Testis (tissue), 2 donors: ENCODE measurements at regions not wholly inside any gene's neighbourhood (a gene's known extent, or its start where the extent isn't known, plus 50 kb on each side); places are given as distances from the start of the nearest gene placed in this dataset.

ENCODE experiments used
- DNase-seq: peaks from one replicate; pipeline ENCODE4 v3.0.0-alpha.2; 2019
- H3K27ac ChIP-seq, 2 donors: fragments of 200-600 bp; sonication (generic); one replicate each; pipeline ENCODE4 v1.5.1; 2019
- H3K27me3 ChIP-seq: fragments of 200-600 bp; sonication (generic); one replicate; pipeline ENCODE4 v1.5.1; 2019
- H3K36me3 ChIP-seq: fragments of 200-600 bp; sonication (generic); one replicate; pipeline ENCODE4 v1.5.1; 2017; ENCODE audit warnings: low read depth; ENCODE audit errors: missing control alignments
- H3K4me1 ChIP-seq: fragments of 200-600 bp; sonication (generic); one replicate; pipeline ENCODE4 v1.5.1; 2019
- H3K4me3 ChIP-seq, 2 donors: fragments of 200-600 bp; sonication (generic); one replicate each; pipeline ENCODE4 v1.5.1; 2017 to 2019
- H3K9me3 ChIP-seq: fragments of 200-600 bp; sonication (generic); one replicate; pipeline ENCODE4 v1.5.1; 2017
- POLR2A ChIP-seq: fragments of 450-650 bp; IDR thresholded peaks from one replicate; pipeline ENCODE4 v1.6.1; 2017; ENCODE audit warnings: antibody characterized with exemption, mild to moderate bottlenecking, moderate library complexity
- WGBS, 2 donors: methylation state at CpG; one replicate each; pipeline ENCODE4 v1.1.5; 2018; 5-methylcytosine and 5-hydroxymethylcytosine counted together
- intact Hi-C: fragments of 100-400 bp; cut with DNase I; formaldehyde crosslinking; loops from one replicate; pipeline ENCODE4 v1.15.1; 2023; ENCODE audit warnings: low total_unique reads
- TF ChIP-seq, protein P1 (sequence below), 3 experiments: fragments of 450-650 bp in 2 of 3; fragments of 200-600 bp in 1 of 3; sonication (generic) in 1 of 3; IDR thresholded peaks; one replicate each; pipeline ENCODE4 v1.5.1; 2016 to 2019; ENCODE audit warnings: antibody characterized with exemption in 3 of 3, mild to moderate bottlenecking in 2 of 3, moderate library complexity in 1 of 3

DNA sequence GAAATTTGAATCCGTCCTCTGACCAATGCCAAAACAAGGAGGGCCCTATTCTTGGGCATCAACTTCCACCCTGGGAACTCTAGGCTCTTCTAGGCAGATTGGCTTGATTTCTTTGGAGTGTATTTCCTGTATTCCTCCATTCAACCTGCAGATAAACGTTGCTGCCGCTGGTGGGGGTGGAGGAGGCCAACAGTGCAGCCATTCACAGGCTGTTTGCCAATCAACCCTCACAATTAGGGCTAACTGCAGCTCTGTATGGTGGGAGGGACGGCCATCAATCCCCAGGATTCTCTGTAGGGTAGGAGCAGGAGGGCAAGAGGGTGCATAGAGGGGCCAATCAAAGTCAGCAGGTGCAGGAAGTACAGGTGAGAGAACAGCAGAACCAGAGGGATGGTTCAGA is 273.1 kb upstream of the PROX1 start:
- intact Hi-C loops = no loop called here
- Histone ChIP-seq H3K4me3 (no peak overlapping the region), H3K27me3 (no peaks in the 10 kb centered on the region), H3K36me3 (no peaks in the 10 kb centered on the region), H3K27ac (no peak overlapping the region), H3K4me1 (no peaks in the 10 kb centered on the region), H3K9me3 (no peaks in the 10 kb centered on the region)
- 45 to 60% methylated on average over 4 of the region's 4 CpGs for WGBS, 2 donors
- TF ChIP-seq, protein P1, sequence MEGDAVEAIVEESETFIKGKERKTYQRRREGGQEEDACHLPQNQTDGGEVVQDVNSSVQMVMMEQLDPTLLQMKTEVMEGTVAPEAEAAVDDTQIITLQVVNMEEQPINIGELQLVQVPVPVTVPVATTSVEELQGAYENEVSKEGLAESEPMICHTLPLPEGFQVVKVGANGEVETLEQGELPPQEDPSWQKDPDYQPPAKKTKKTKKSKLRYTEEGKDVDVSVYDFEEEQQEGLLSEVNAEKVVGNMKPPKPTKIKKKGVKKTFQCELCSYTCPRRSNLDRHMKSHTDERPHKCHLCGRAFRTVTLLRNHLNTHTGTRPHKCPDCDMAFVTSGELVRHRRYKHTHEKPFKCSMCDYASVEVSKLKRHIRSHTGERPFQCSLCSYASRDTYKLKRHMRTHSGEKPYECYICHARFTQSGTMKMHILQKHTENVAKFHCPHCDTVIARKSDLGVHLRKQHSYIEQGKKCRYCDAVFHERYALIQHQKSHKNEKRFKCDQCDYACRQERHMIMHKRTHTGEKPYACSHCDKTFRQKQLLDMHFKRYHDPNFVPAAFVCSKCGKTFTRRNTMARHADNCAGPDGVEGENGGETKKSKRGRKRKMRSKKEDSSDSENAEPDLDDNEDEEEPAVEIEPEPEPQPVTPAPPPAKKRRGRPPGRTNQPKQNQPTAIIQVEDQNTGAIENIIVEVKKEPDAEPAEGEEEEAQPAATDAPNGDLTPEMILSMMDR (IDR thresholded peaks at IDR 0.05) = no peak
- TF ChIP-seq POLR2A = no peak
- no peak for DNase-seq

DNA sequence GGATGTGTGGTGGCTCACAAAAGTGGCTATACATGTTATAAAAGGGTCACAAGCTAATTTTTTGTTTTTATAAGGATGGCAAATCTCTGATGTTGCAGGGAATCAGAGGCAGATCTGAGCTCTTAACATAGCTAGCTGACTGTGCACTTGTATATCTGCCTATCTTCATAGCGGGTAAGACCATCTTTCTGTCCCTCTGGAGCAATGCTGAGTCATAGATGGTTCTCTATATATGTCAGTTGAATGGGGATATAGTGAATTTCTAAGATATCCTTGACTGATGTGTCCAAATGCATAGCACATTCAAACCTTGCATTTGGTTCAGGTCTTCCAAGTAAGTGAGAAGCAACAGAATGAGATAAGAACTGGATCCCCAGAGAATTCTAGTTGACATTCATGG is 272.6 kb upstream of the PROX1 start:
- intact Hi-C loops = no loop called here

DNA sequence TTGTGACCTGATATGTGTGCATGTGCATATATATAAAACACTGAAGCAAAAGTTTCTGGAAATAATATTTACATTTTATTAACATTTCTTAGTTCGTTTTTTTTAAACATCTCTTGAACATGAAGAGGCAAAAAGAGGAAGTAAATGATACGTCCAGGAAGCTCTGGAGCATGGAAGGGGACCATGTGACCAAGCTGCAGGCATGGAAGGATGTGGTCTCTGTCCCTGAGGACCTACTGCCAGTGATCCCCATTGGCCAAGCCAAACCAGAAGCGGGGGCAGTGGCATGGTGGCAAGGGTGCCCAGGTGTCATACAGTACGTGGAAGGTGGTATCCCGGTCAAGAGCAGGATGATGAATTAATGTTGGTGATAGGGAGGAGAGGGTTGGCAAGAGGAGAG is 268.3 kb upstream of the PROX1 start:
- H3K27me3 ChIP-seq = no peaks in the 10 kb centered on the region
- no peak for DNase-seq
- intact Hi-C loops = no loop called here
- no peaks in the 10 kb centered on the region for H3K36me3 ChIP-seq
- WGBS, 2 donors = 67 to 75% methylated on average over 5 of the region's 5 CpGs
- H3K4me1 ChIP-seq = no peaks in the 10 kb centered on the region
- no peaks in the 10 kb centered on the region for H3K9me3 ChIP-seq
- H3K27ac ChIP-seq = no peak overlapping the region
- TF ChIP-seq POLR2A = no peak
- TF ChIP-seq, protein P1 (IDR thresholded peaks at IDR 0.05) = no peak
- no peak overlapping the region for H3K4me3 ChIP-seq

More for the DNA sequence above, 272.6 kb upstream of the PROX1 start:
- Histone ChIP-seq H3K4me3 (no peak overlapping the region), H3K36me3 (no peaks in the 10 kb centered on the region), H3K27ac (no peak overlapping the region), H3K9me3 (no peaks in the 10 kb centered on the region), H3K4me1 (no peaks in the 10 kb centered on the region), H3K27me3 (no peaks in the 10 kb centered on the region)
- no peak for DNase-seq
- 76 to 92% methylated on average over 1 of the region's 1 CpG for WGBS, 2 donors
- TF ChIP-seq POLR2A = no peak
- TF ChIP-seq, protein P1 (IDR thresholded peaks at IDR 0.05) = no peak

DNA sequence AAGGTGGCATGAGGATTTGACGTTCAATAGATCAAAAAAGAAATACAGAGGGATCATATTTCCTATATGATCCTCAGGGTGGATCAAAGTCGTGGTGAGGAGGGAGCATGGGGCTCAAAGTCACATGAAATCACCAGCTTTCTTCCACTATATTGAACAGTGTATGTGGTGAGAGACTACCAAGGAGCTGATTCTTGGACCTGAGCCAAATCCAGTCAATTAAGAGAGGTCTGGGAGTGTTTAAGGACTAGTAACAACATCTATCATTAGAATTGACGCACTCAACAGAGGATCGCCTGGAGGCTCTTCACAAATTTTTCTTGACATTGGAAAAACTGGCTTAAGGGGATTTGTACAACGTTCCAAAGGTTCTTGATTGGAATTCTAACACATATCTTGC is 267.7 kb upstream of the PROX1 start:
- intact Hi-C loops = no loop called here
- Histone ChIP-seq H3K4me3 (no peak overlapping the region), H3K27me3 (no peaks in the 10 kb centered on the region), H3K9me3 (no peaks in the 10 kb centered on the region), H3K4me1 (no peaks in the 10 kb centered on the region), H3K36me3 (no peaks in the 10 kb centered on the region), H3K27ac (no peak overlapping the region)
- DNase-seq = no peak
- 39 to 61% methylated on average over 5 of the region's 5 CpGs for WGBS, 2 donors
- TF ChIP-seq, protein P1 (IDR thresholded peaks at IDR 0.05) = no peak
- no peak for TF ChIP-seq POLR2A

DNA sequence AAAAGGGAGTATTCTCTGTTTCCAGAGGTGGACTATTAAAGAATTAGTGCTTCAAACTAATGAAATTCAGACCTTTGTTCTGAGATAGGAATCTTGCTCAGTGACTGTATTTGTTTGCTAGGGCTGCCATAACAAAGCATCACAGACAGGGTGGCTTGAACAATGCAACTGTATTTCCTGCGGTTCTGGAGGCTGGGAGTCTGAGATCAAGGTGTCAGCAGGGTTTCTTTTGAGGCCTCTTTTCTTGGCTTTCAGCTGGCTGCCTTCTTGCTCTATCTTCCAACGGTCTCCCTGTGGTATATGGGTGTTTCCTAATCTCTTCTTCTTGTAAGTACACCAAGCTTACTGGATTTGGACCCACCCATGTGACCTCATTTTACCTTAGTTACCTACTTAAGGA is 264.6 kb upstream of the PROX1 start:
- intact Hi-C loops = no loop called here
- DNase-seq = no peak
- H3K9me3 ChIP-seq = no peaks in the 10 kb centered on the region
- H3K27ac ChIP-seq = no peak overlapping the region
- H3K4me1 ChIP-seq = no peaks in the 10 kb centered on the region
- no peaks in the 10 kb centered on the region for H3K36me3 ChIP-seq
- TF ChIP-seq, protein P1 (IDR thresholded peaks at IDR 0.05) = no peak
- no peak for TF ChIP-seq POLR2A
- H3K4me3 ChIP-seq = no peak overlapping the region
- no peaks in the 10 kb centered on the region for H3K27me3 ChIP-seq
- WGBS, 2 donors = 75 to 86% methylated on average over 2 of the region's 2 CpGs
